Right lobe of liver (tissue), 4 donors: ENCODE measurements at regions not wholly inside any gene's neighbourhood (a gene's known extent, or its start where the extent isn't known, plus 50 kb on each side); places are given as distances from the start of the nearest gene placed in this dataset.

Source experiments
- CTCF ChIP-seq, 4 donors: fragments of 200-600 bp in 3 of 4; fragments of 450-650 bp in 1 of 4; IDR thresholded peaks; one replicate each; pipeline versions ENCODE4 v1.5.1 to v1.8.0; 2016 to 2022; ENCODE audit warnings: antibody characterized with exemption in 4 of 4, mild to moderate bottlenecking in 2 of 4
- POLR2A ChIP-seq: fragments of 450-650 bp; IDR thresholded peaks from one replicate; pipeline ENCODE4 v1.6.1; 2017; ENCODE audit warnings: antibody characterized with exemption, mild to moderate bottlenecking
- donor health status: DM: no; HTN: no; CAD: no.
- donor health status: DM: no; HTN: no; CAD: no.
- donor health status: DM: no; HTN: yes; CAD: no.

- TF ChIP-seq CTCF (IDR thresholded peaks at IDR 0.05) (no peak), POLR2A (no peak)
Measured at GRCh38 chr5:2626572-2626971, 124.9 kb downstream of the IRX2 start.
